H9 (cell line): ENCODE measurements at regions not wholly inside any gene's neighbourhood (a gene's known extent, or its start where the extent isn't known, plus 50 kb on each side); places are given as distances from the start of the nearest gene placed in this dataset.

Source experiments
- DNase-seq: peaks from one replicate; pipeline ENCODE4 v3.0.0-alpha.2; 2017
- H2AFZ ChIP-seq: one replicate; pipeline ENCODE4 v1.6.1; 2013; ENCODE audit warnings: mild to moderate bottlenecking, low read length, control low read depth, moderate library complexity
- H2AK5ac ChIP-seq: 2 replicates; pipeline ENCODE4 v1.6.1; 2013; ENCODE audit warnings: low read length, control low read depth, mixed read lengths; ENCODE audit not compliant: insufficient read length
- H2BK120ac ChIP-seq: one replicate; pipeline ENCODE4 v1.6.1; 2013; ENCODE audit warnings: low read depth, mild to moderate bottlenecking, low read length, control low read depth, inconsistent platforms; ENCODE audit not compliant: poor library complexity, severe bottlenecking
- H2BK12ac ChIP-seq: 2 replicates; pipeline ENCODE4 v1.6.1; 2013; ENCODE audit warnings: low read length, control low read depth, mixed read lengths, low read depth; ENCODE audit not compliant: insufficient read length
- H2BK15ac ChIP-seq: 2 replicates; pipeline ENCODE4 v1.6.1; 2013; ENCODE audit warnings: low read depth, low read length, control low read depth
- H2BK20ac ChIP-seq: one replicate; pipeline ENCODE4 v1.6.1; 2013; ENCODE audit warnings: low read depth, mild to moderate bottlenecking, low read length, control low read depth, inconsistent platforms; ENCODE audit not compliant: poor library complexity, severe bottlenecking
- H2BK5ac ChIP-seq: 2 replicates; pipeline ENCODE4 v1.6.1; 2013; ENCODE audit warnings: low read length, control low read depth, mixed read lengths; ENCODE audit not compliant: insufficient read length
- H3K14ac ChIP-seq: 2 replicates; pipeline ENCODE4 v1.6.1; 2013; ENCODE audit warnings: low read length, control low read depth; ENCODE audit not compliant: insufficient read depth
- H3K18ac ChIP-seq: 2 replicates; pipeline ENCODE4 v1.6.1; 2013; ENCODE audit warnings: low read depth, mild to moderate bottlenecking, mixed read lengths, low read length, control low read depth; ENCODE audit not compliant: insufficient read length
- H3K23ac ChIP-seq: 2 replicates; pipeline ENCODE4 v1.6.1; 2013; ENCODE audit warnings: low read length, control low read depth, mixed read lengths, low read depth; ENCODE audit not compliant: insufficient read length
- H3K23me2 ChIP-seq: 2 replicates; pipeline ENCODE4 v1.6.1; 2013; ENCODE audit warnings: low read depth, mild to moderate bottlenecking, mixed read lengths, low read length, control low read depth; ENCODE audit not compliant: insufficient read length, poor library complexity, severe bottlenecking
- H3K27ac ChIP-seq: 2 replicates; pipeline ENCODE4 v1.5.1; 2013; ENCODE audit warnings: low read length, control low read depth, mixed read lengths, low read depth; ENCODE audit not compliant: insufficient read length
- H3K27me3 ChIP-seq: 2 replicates; pipeline ENCODE4 v1.6.1; 2013; ENCODE audit warnings: low read length, control low read depth, inconsistent platforms; ENCODE audit not compliant: insufficient read depth
- H3K4ac ChIP-seq: 2 replicates; pipeline ENCODE4 v1.6.1; 2013; ENCODE audit warnings: low read depth, mild to moderate bottlenecking, control low read depth, inconsistent platforms, low read length, moderate library complexity
- H3K4me1 ChIP-seq: 2 replicates; pipeline ENCODE4 v1.6.1; 2013; ENCODE audit warnings: low read length, control low read depth, inconsistent platforms; ENCODE audit not compliant: insufficient read depth
- H3K4me2 ChIP-seq: 2 replicates; pipeline ENCODE4 v1.6.1; 2013; ENCODE audit warnings: low read length, control low read depth, mixed read lengths; ENCODE audit not compliant: insufficient read length, insufficient read depth
- H3K56ac ChIP-seq: 2 replicates; pipeline ENCODE4 v1.6.1; 2013; ENCODE audit warnings: low read depth, mild to moderate bottlenecking, mixed read lengths, low read length, control low read depth; ENCODE audit not compliant: insufficient read length
- H3K79me1 ChIP-seq: 2 replicates; pipeline ENCODE4 v1.6.1; 2013; ENCODE audit warnings: low read depth, mild to moderate bottlenecking, moderate library complexity, low read length, control low read depth, inconsistent platforms; ENCODE audit not compliant: insufficient read depth, poor library complexity, severe bottlenecking
- H3K79me2 ChIP-seq: 2 replicates; pipeline ENCODE4 v1.6.1; 2013; ENCODE audit warnings: low read length, control low read depth, inconsistent platforms; ENCODE audit not compliant: insufficient read depth
- H3K9ac ChIP-seq: 2 replicates; pipeline ENCODE4 v1.6.1; 2013; ENCODE audit warnings: low read length, control low read depth, mixed read lengths; ENCODE audit not compliant: insufficient read length; ENCODE audit errors: extremely low read depth
- H3K9me3 ChIP-seq: one replicate; pipeline ENCODE4 v1.6.1; 2013; ENCODE audit warnings: low read depth, low read length, inconsistent platforms; ENCODE audit not compliant: control insufficient read depth
- H3T11ph ChIP-seq: one replicate; pipeline ENCODE4 v1.6.1; 2013; ENCODE audit warnings: mild to moderate bottlenecking, low read length, control low read depth, inconsistent platforms
- H4K20me1 ChIP-seq: one replicate; pipeline ENCODE4 v1.6.1; 2013; ENCODE audit not compliant: control insufficient read depth, insufficient read length, insufficient read depth
- H4K5ac ChIP-seq: 2 replicates; pipeline ENCODE4 v1.6.1; 2013; ENCODE audit warnings: low read depth, mild to moderate bottlenecking, mixed read lengths, low read length, control low read depth; ENCODE audit not compliant: insufficient read length
- H4K8ac ChIP-seq: replicated peaks from 2 replicates; pipeline ENCODE4 v1.6.1; 2013; ENCODE audit warnings: low read length, control low read depth, mixed read lengths, low read depth; ENCODE audit not compliant: insufficient read length
- H4K91ac ChIP-seq: 2 replicates; pipeline ENCODE4 v1.6.1; 2013; ENCODE audit warnings: low read depth, mild to moderate bottlenecking, moderate library complexity, mixed read lengths, low read length, control low read depth; ENCODE audit not compliant: insufficient read length
- H3K27ac Mint-ChIP-seq, 3 experiments: 2 replicates in 2 of 3; 3 replicates in 1 of 3; pipeline ENCODE4 v1.8.0; 2020 to 2021; ENCODE audit warnings: mixed read lengths in 3 of 3, mild to moderate bottlenecking in 1 of 3, moderate library complexity in 1 of 3
- H3K27me3 Mint-ChIP-seq: 2 replicates; pipeline ENCODE4 v1.8.0; 2021; ENCODE audit warnings: low read depth, mild to moderate bottlenecking, moderate library complexity, mixed read lengths
- H3K36me3 Mint-ChIP-seq, 3 experiments: 2 replicates in 2 of 3; 3 replicates in 1 of 3; pipeline ENCODE4 v1.8.0; 2020 to 2021; ENCODE audit warnings: low read depth in 3 of 3, mixed read lengths in 3 of 3; ENCODE audit not compliant: insufficient read depth in 1 of 3
- H3K4me1 Mint-ChIP-seq, 2 experiments: 2 replicates each; pipeline ENCODE4 v1.8.0; 2020; ENCODE audit warnings: mixed read lengths in 2 of 2
- H3K4me3 Mint-ChIP-seq, 2 experiments: 2 replicates in 1 of 2; 3 replicates in 1 of 2; pipeline ENCODE4 v1.8.0; 2020 to 2021; ENCODE audit warnings: mild to moderate bottlenecking in 2 of 2, mixed read lengths in 2 of 2, moderate library complexity in 1 of 2
- H3K9me3 Mint-ChIP-seq, 2 experiments: 2 replicates in 1 of 2; 3 replicates in 1 of 2; pipeline ENCODE4 v1.8.0; 2020; ENCODE audit warnings: mild to moderate bottlenecking in 2 of 2, mixed read lengths in 2 of 2, moderate library complexity in 1 of 2
- CTCF ChIP-seq: fragments of 200-600 bp; sonication (generic); conservative IDR thresholded peaks from 3 replicates; pipeline ENCODE4 v1.8.0; 2021; ENCODE audit warnings: antibody characterized with exemption, mild to moderate bottlenecking
- WGBS: extraction: QIAGEN DNeasy Blood & Tissue Kit; methylation state at CpG from one replicate; pipeline ENCODE4 v1.1.7; 2013; ENCODE audit warnings: missing lambda C conversion rate, low lambda C conversion rate, mixed read lengths; ENCODE audit not compliant: insufficient read length; ENCODE audit errors: extremely low coverage; 5-methylcytosine and 5-hydroxymethylcytosine counted together

GRCh38 chr1:69256036-69256435 is 311.7 kb upstream of the LRRC7 start:
- H2BK15ac ChIP-seq: no peak overlapping the region
- WGBS: no CpG with 5 or more reads among the region's 1 CpG
- H4K8ac ChIP-seq: no peak overlapping the region
- no peak overlapping the region for H2BK120ac ChIP-seq
- no peak overlapping the region for H3T11ph ChIP-seq
- no peak for TF ChIP-seq CTCF
- no peaks in the 10 kb centered on the region for H4K20me1 ChIP-seq
- Mint-ChIP-seq H3K4me3 (no peak overlapping the region), H3K36me3 (no peaks in the 10 kb centered on the region; a peak in 1 of 7 replicates), H3K9me3 (no peaks in the 10 kb centered on the region), H3K4me1 (no peaks in the 10 kb centered on the region), H3K27me3 (peaks cover 2% of the 10 kb centered on the region; the same call in 1 of the 2 replicates), H3K27ac (no peak overlapping the region)
- no peak overlapping the region for H3K23ac ChIP-seq
- no peak for DNase-seq
- no peaks in the 10 kb centered on the region for H3K79me2 ChIP-seq
- no peak overlapping the region for H4K91ac ChIP-seq
- no peak overlapping the region for H3K4ac ChIP-seq
- no peak overlapping the region for H3K18ac ChIP-seq
- no peak overlapping the region for H3K14ac ChIP-seq
- H3K27me3 ChIP-seq: no peaks in the 10 kb centered on the region
- H3K56ac ChIP-seq: no peak overlapping the region
- H3K4me1 ChIP-seq: no peaks in the 10 kb centered on the region
- H2BK12ac ChIP-seq: no peak overlapping the region
- H4K5ac ChIP-seq: no peak overlapping the region
- no peak overlapping the region for H3K9ac ChIP-seq
- no peak overlapping the region for H3K4me2 ChIP-seq
- H2BK20ac ChIP-seq: no peak overlapping the region
- H2AFZ ChIP-seq: no peak overlapping the region
- no peak overlapping the region for H2AK5ac ChIP-seq
- no peaks in the 10 kb centered on the region for H3K9me3 ChIP-seq
- no peaks in the 10 kb centered on the region for H3K23me2 ChIP-seq
- no peak overlapping the region for H3K27ac ChIP-seq
- no peaks in the 10 kb centered on the region for H3K79me1 ChIP-seq
- H2BK5ac ChIP-seq: no peak overlapping the region
